TTC549 (cell line): ENCODE measurements at regions not wholly inside any gene's neighbourhood (a gene's known extent, or its start where the extent isn't known, plus 50 kb on each side); places are given as distances from the start of the nearest gene placed in this dataset.
"Not testable (repeated sequence)": the region's sequence is repeated elsewhere in the genome, so short reads cannot be mapped to it uniquely, and the experiment has no call there.

Experiments used
- FAIRE-seq: peaks from 2 replicates; lab custom pipeline; 2012; peaks lifted over from hg19 to GRCh38; lab: Jason Lieb, UNC

GRCh38 chr15:98088307-98088945, 127.9 kb downstream of the ARRDC4 start:
- FAIRE-seq: not testable (repeated sequence)

GRCh38 chr15:98089352-98089751, 128.8 kb downstream of the ARRDC4 start:
- not testable (repeated sequence) for FAIRE-seq

GRCh38 chr15:98097986-98098385, 137.5 kb downstream of the ARRDC4 start:
- not testable (repeated sequence) for FAIRE-seq

GRCh38 chr15:98100606-98101005, 140.1 kb downstream of the ARRDC4 start:
- not testable (repeated sequence) for FAIRE-seq

GRCh38 chr15:98103570-98103969, 143.1 kb downstream of the ARRDC4 start:
- FAIRE-seq: no peak

- not testable (repeated sequence) for FAIRE-seq
Observed at GRCh38 chr15:98104386-98105151, 144.1 kb downstream of the ARRDC4 start.

GRCh38 chr15:98106615-98107194, 146.2 kb downstream of the ARRDC4 start:
- FAIRE-seq: not testable (repeated sequence)

GRCh38 chr15:98111806-98112205, 151.3 kb downstream of the ARRDC4 start:
- no peak for FAIRE-seq

- no peak for FAIRE-seq
Observed at GRCh38 chr15:98113327-98113726, 152.8 kb downstream of the ARRDC4 start.

- FAIRE-seq: no peak
Observed at GRCh38 chr15:98120561-98120960, 160.1 kb downstream of the ARRDC4 start.

- no peak for FAIRE-seq
Observed at GRCh38 chr15:98121536-98121935, 161.0 kb downstream of the ARRDC4 start.

- no peak for FAIRE-seq
Observed at GRCh38 chr15:98121957-98122356, 161.5 kb downstream of the ARRDC4 start.

GRCh38 chr15:98123297-98123696, 162.8 kb downstream of the ARRDC4 start:
- FAIRE-seq: no peak

GRCh38 chr15:98123834-98124233, 163.3 kb downstream of the ARRDC4 start:
- FAIRE-seq: no peak

- FAIRE-seq: no peak
Observed at GRCh38 chr15:98124581-98124980, 164.1 kb downstream of the ARRDC4 start.

- FAIRE-seq: no peak
Observed at GRCh38 chr15:98126326-98127085, 166.0 kb downstream of the ARRDC4 start.

- no peak for FAIRE-seq
Observed at GRCh38 chr15:98127586-98127985, 167.1 kb downstream of the ARRDC4 start.

GRCh38 chr15:98131924-98132323, 171.4 kb downstream of the ARRDC4 start:
- no peak for FAIRE-seq

- FAIRE-seq: no peak
Observed at GRCh38 chr15:98134905-98135304, 174.4 kb downstream of the ARRDC4 start.

GRCh38 chr15:98138910-98139309, 178.4 kb downstream of the ARRDC4 start:
- no peak for FAIRE-seq

GRCh38 chr15:98139337-98139736, 178.8 kb downstream of the ARRDC4 start:
- no peak for FAIRE-seq

GRCh38 chr15:98142572-98142971, 182.1 kb downstream of the ARRDC4 start:
- no peak for FAIRE-seq

GRCh38 chr15:98143116-98143515, 182.6 kb downstream of the ARRDC4 start:
- no peak for FAIRE-seq
